NCI-H2081 treated with DMSO at 0.1 percent for 48 hours (cell line): ENCODE measurements at regions not wholly inside any gene's neighbourhood (a gene's known extent, or its start where the extent isn't known, plus 50 kb on each side); places are given as distances from the start of the nearest gene placed in this dataset.

Experiments
- DNase-seq: peaks from one replicate; lab custom pipeline; 2025; lab: John Stamatoyannopoulos, UW

GRCh38 chr4:148747721-148748268 lies 305.6 kb upstream of the NR3C2 start:
- DNase-seq = no peak

- no peak for DNase-seq
These were observed 298.5 kb upstream of the NR3C2 start for GRCh38 chr4:148740701-148741100.

- no peak for DNase-seq
These were observed 295.0 kb upstream of the NR3C2 start for GRCh38 chr4:148737061-148737770.

- no peak for DNase-seq
These were observed 293.4 kb upstream of the NR3C2 start for GRCh38 chr4:148735432-148736155.

GRCh38 chr4:148730766-148731165 lies 288.6 kb upstream of the NR3C2 start:
- DNase-seq = no peak

- no peak for DNase-seq
These were observed 287.9 kb upstream of the NR3C2 start for GRCh38 chr4:148730082-148730640.

- no peak for DNase-seq
These were observed 275.8 kb upstream of the NR3C2 start for GRCh38 chr4:148717988-148718387.

GRCh38 chr4:148716431-148717052 lies 274.3 kb upstream of the NR3C2 start:
- no peak for DNase-seq

GRCh38 chr4:148704291-148704690 lies 262.1 kb upstream of the NR3C2 start:
- no peak for DNase-seq

GRCh38 chr4:148694702-148695101 lies 252.5 kb upstream of the NR3C2 start:
- DNase-seq = no peak

GRCh38 chr4:148693913-148694649 lies 251.9 kb upstream of the NR3C2 start:
- no peak for DNase-seq

- no peak for DNase-seq
These were observed 250.0 kb upstream of the NR3C2 start for GRCh38 chr4:148692242-148692641.

- DNase-seq = no peak
These were observed 244.2 kb upstream of the NR3C2 start for GRCh38 chr4:148686449-148686848.

- DNase-seq = no peak
These were observed 242.4 kb upstream of the NR3C2 start for GRCh38 chr4:148684638-148685037.

GRCh38 chr4:148680884-148681283 lies 238.7 kb upstream of the NR3C2 start:
- DNase-seq = no peak

GRCh38 chr4:148676344-148676743 lies 234.1 kb upstream of the NR3C2 start:
- DNase-seq = no peak

GRCh38 chr4:148674876-148675275 lies 232.7 kb upstream of the NR3C2 start:
- no peak for DNase-seq

GRCh38 chr4:148664636-148665035 lies 222.4 kb upstream of the NR3C2 start:
- DNase-seq = no peak

- no peak for DNase-seq
These were observed 211.9 kb upstream of the NR3C2 start for GRCh38 chr4:148654131-148654530.

- no peak for DNase-seq
These were observed 211.5 kb upstream of the NR3C2 start for GRCh38 chr4:148653681-148654080.

- DNase-seq = no peak
These were observed 209.8 kb upstream of the NR3C2 start for GRCh38 chr4:148651991-148652390.
